Left lung (tissue), 4 donors: ENCODE measurements at regions not wholly inside any gene's neighbourhood (a gene's known extent, or its start where the extent isn't known, plus 50 kb on each side); places are given as distances from the start of the nearest gene placed in this dataset.

Experiments used
- ATAC-seq: fragments of 200-7000 bp; cut with Tn5 transposase; one replicate; pipeline ENCODE4 v1.9.1; 2020; ENCODE audit warnings: moderate library complexity
- DNase-seq, 4 donors: peaks; one replicate each; pipeline ENCODE4 v3.0.0-alpha.2; 2013 to 2020
- H3K27ac ChIP-seq, 2 donors: fragments of 200-600 bp; sonication (generic) in 1 of 2; one replicate each; pipeline versions ENCODE4 v1.5.0 to v1.8.0; 2020 to 2021
- H3K27me3 ChIP-seq, 2 donors: fragments of 200-600 bp; sonication (generic) in 1 of 2; one replicate each; pipeline versions ENCODE4 v1.5.0 to v1.8.0; 2020 to 2021
- H3K36me3 ChIP-seq, 2 donors: fragments of 200-600 bp; sonication (generic) in 1 of 2; one replicate each; pipeline versions ENCODE4 v1.5.0 to v1.8.0; 2020 to 2021
- H3K4me1 ChIP-seq, 2 donors: fragments of 200-600 bp; one replicate each; pipeline ENCODE4 v1.8.0; 2021
- H3K4me3 ChIP-seq, 2 donors: fragments of 200-600 bp; sonication (generic) in 1 of 2; one replicate each; pipeline versions ENCODE4 v1.5.0 to v1.8.0; 2020 to 2021; ENCODE audit warnings: mild to moderate bottlenecking in 1 of 2
- H3K9me3 ChIP-seq, 2 donors: fragments of 200-600 bp; sonication (generic) in 1 of 2; one replicate each; pipeline versions ENCODE4 v1.5.0 to v1.8.0; 2020 to 2021
- intact Hi-C, 2 donors: fragments of 100-400 bp; cut with DNase I; formaldehyde crosslinking; loops; one replicate each; pipeline versions ENCODE4 v1.11.2 to v1.14.2; 2022
- TF ChIP-seq, protein P1 (sequence below), 2 donors: fragments of 200-600 bp; sonication (generic) in 1 of 2; IDR thresholded peaks; one replicate each; pipeline versions ENCODE4 v1.5.0 to v1.8.0; 2021; ENCODE audit warnings: antibody characterized with exemption in 2 of 2
- donor health status: DM: no; HTN: yes; CAD: no.
- donor health status: DM: no; HTN: no; CAD: no.

DNA sequence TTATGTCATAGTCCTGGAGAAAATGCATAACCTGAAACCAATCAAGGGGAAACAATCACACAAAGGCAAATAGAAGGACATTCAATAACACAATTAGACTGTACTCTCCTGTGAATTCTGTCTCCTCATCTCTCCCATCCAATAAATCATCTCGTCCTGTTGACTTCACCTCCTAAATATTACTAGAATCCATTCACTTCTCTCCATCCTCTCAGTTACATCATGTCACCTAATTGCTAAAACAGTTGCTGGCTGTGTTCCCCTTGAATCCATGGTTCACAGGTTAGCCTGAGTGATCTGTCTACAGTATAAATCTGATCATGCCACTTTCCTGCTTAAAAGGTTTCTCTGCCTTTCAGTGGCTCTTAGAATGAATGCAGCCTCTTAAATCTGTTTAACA, 220.2 kb downstream of the TGFB2 start:
- Histone ChIP-seq H3K36me3 (no peaks in the 10 kb centered on the region), H3K4me3 (no peak overlapping the region), H3K4me1 (no peaks in the 10 kb centered on the region), H3K27me3 (no peaks in the 10 kb centered on the region), H3K9me3 (no peaks in the 10 kb centered on the region), H3K27ac (no peak overlapping the region)
- ATAC-seq (no peak), DNase-seq (no peak)
- TF ChIP-seq, protein P1, sequence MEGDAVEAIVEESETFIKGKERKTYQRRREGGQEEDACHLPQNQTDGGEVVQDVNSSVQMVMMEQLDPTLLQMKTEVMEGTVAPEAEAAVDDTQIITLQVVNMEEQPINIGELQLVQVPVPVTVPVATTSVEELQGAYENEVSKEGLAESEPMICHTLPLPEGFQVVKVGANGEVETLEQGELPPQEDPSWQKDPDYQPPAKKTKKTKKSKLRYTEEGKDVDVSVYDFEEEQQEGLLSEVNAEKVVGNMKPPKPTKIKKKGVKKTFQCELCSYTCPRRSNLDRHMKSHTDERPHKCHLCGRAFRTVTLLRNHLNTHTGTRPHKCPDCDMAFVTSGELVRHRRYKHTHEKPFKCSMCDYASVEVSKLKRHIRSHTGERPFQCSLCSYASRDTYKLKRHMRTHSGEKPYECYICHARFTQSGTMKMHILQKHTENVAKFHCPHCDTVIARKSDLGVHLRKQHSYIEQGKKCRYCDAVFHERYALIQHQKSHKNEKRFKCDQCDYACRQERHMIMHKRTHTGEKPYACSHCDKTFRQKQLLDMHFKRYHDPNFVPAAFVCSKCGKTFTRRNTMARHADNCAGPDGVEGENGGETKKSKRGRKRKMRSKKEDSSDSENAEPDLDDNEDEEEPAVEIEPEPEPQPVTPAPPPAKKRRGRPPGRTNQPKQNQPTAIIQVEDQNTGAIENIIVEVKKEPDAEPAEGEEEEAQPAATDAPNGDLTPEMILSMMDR (IDR thresholded peaks at IDR 0.05), result no peak
- intact Hi-C loops, result no loop called here

GRCh38 chr1:218568962-218569550, 223.9 kb downstream of the TGFB2 start:
- DNase-seq (no peak), ATAC-seq (no peak)
- Histone ChIP-seq H3K4me1 (no peaks in the 10 kb centered on the region), H3K9me3 (no peaks in the 10 kb centered on the region), H3K27ac (no peak overlapping the region), H3K27me3 (no peaks in the 10 kb centered on the region), H3K36me3 (no peaks in the 10 kb centered on the region), H3K4me3 (no peak overlapping the region)
- TF ChIP-seq, protein P1 (IDR thresholded peaks at IDR 0.05), result no peak
- intact Hi-C loops, result no loop called here

DNA sequence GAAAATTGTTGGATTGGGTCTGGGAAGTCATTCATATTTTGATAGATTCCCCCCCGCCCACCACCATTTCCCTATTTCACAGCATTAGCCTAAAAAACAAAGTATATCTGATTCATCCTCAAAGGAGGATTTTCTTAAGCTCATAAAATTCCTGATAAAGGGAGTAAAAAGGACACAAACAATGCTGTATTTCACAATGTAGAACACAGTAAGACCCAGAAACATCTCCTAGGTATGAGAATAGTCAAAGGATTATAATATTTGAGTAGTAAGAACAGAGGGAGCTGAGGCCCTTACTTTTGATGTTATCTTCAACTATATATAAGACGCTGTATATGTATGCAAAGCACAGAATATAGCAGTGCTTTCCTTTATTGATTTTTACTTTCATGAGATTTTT, 225.3 kb downstream of the TGFB2 start:
- ATAC-seq (no peak), DNase-seq (no peak)
- TF ChIP-seq, protein P1 (IDR thresholded peaks at IDR 0.05), result no peak
- Histone ChIP-seq H3K4me1 (no peaks in the 10 kb centered on the region), H3K4me3 (no peak overlapping the region), H3K36me3 (no peaks in the 10 kb centered on the region), H3K27ac (no peak overlapping the region), H3K27me3 (no peaks in the 10 kb centered on the region), H3K9me3 (no peaks in the 10 kb centered on the region)
- intact Hi-C loops, result no loop called here

GRCh38 chr1:218571491-218571890, 226.4 kb downstream of the TGFB2 start:
- Histone ChIP-seq H3K9me3 (no peaks in the 10 kb centered on the region), H3K36me3 (no peaks in the 10 kb centered on the region), H3K27ac (no peak overlapping the region), H3K4me3 (no peak overlapping the region), H3K27me3 (no peaks in the 10 kb centered on the region), H3K4me1 (no peaks in the 10 kb centered on the region)
- DNase-seq (no peak), ATAC-seq (no peak)
- TF ChIP-seq, protein P1 (IDR thresholded peaks at IDR 0.05), result no peak
- intact Hi-C loops, result no loop called here

DNA sequence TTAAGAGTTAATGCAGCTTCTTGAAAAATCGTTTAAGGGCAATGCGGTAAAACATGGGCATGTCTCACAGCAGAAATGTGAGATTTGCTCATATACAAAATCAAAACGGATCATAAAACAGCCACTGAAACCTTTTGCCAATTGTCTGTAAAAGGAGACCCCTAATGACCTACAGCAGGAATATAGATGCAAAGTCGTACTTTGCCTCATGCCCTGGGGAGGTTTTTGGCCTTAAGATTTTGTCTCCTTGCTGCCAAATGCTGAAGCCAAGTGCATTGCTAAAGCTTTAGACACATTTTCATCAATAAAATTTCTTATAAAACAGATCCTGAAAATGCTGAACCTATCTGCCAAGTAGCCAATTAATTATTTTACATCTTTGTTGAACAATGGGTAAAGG, 226.9 kb downstream of the TGFB2 start:
- no peak for ATAC-seq
- no peaks in the 10 kb centered on the region for H3K27me3 ChIP-seq
- H3K4me1 ChIP-seq, result no peaks in the 10 kb centered on the region
- H3K27ac ChIP-seq, result no peak overlapping the region
- no peak for DNase-seq
- H3K9me3 ChIP-seq, result no peaks in the 10 kb centered on the region
- no peaks in the 10 kb centered on the region for H3K36me3 ChIP-seq
- intact Hi-C loops, result no loop called here
- TF ChIP-seq, protein P1 (IDR thresholded peaks at IDR 0.05), result no peak
- H3K4me3 ChIP-seq, result no peak overlapping the region
